Thoracic aorta (tissue), 2 donors: ENCODE measurements at regions not wholly inside any gene's neighbourhood (a gene's known extent, or its start where the extent isn't known, plus 50 kb on each side); places are given as distances from the start of the nearest gene placed in this dataset.

Source experiments
- ATAC-seq: fragments of 150-250 bp; one replicate; pipeline ENCODE4 v1.8.0; 2017; ENCODE audit warnings: low read depth; ENCODE audit not compliant: insufficient number of reproducible peaks, low FRiP score
- DNase-seq: peaks from one replicate; pipeline ENCODE4 v3.0.0-alpha.2; 2020; ENCODE audit warnings: low spot score
- H3K27ac ChIP-seq, 2 donors: fragments of 200-600 bp; sonication (generic); 1 replicate in 1 of 2; 2 replicates in 1 of 2; pipeline ENCODE4 v1.5.1; 2016; ENCODE audit warnings: mild to moderate bottlenecking in 2 of 2, moderate library complexity in 2 of 2
- H3K27me3 ChIP-seq: fragments of 200-600 bp; sonication (generic); replicated peaks from 2 replicates; pipeline ENCODE4 v1.6.0; 2016; ENCODE audit warnings: mild to moderate bottlenecking; ENCODE audit not compliant: insufficient read depth
- H3K36me3 ChIP-seq: fragments of 200-600 bp; sonication (generic); one replicate; pipeline ENCODE4 v1.5.1; 2016
- H3K4me1 ChIP-seq, 2 donors: fragments of 200-600 bp; sonication (generic); 1 replicate in 1 of 2; 2 replicates in 1 of 2; pipeline versions ENCODE4 v1.5.1 to v1.6.0; 2016; ENCODE audit warnings: low read depth in 2 of 2, mild to moderate bottlenecking in 1 of 2; ENCODE audit not compliant: control insufficient read depth in 1 of 2
- H3K4me3 ChIP-seq: fragments of 200-600 bp; sonication (generic); 2 replicates; pipeline ENCODE4 v1.5.1; 2016; ENCODE audit warnings: mild to moderate bottlenecking
- H3K9me3 ChIP-seq: fragments of 200-600 bp; sonication (generic); 2 replicates; pipeline ENCODE4 v1.5.1; 2016
- CTCF ChIP-seq: fragments of 200-600 bp; sonication (generic); IDR thresholded peaks from one replicate; pipeline ENCODE4 v1.5.1; 2019; ENCODE audit warnings: antibody characterized with exemption

DNA sequence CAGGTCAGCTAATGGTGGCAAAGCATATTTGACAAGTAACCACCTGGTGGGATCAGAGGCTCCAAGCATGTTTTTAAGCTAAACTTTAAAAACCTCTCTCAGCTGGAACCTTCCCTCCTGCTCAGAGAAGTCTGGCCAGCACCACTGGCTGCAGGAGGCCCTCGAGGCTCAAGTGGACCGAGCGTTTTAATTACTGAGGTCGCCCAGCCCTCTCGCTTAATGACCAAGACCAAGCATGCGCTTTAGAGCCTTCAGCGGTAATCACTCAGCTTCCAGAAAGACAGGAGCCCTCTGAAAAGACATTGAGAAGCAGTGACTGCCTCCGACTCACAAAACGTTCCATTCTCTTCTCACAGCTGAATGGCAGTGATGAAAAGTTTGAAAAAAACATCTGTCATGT lies 383.4 kb upstream of the ADARB2 start:
- Histone ChIP-seq H3K4me1 (no peaks in the 10 kb centered on the region), H3K36me3 (no peaks in the 10 kb centered on the region), H3K27ac (no peak overlapping the region), H3K9me3 (no peaks in the 10 kb centered on the region), H3K27me3 (no peaks in the 10 kb centered on the region), H3K4me3 (no peak overlapping the region)
- DNase-seq: no peak
- no peak for ATAC-seq
- TF ChIP-seq CTCF: no peak

- Histone ChIP-seq H3K27me3 (no peaks in the 10 kb centered on the region), H3K4me3 (no peak overlapping the region), H3K36me3 (no peaks in the 10 kb centered on the region), H3K4me1 (no peaks in the 10 kb centered on the region), H3K27ac (no peak overlapping the region), H3K9me3 (no peaks in the 10 kb centered on the region)
- ATAC-seq: no peak
- TF ChIP-seq CTCF: no peak
- no peak for DNase-seq
These were observed 382.0 kb upstream of the ADARB2 start for GRCh38 chr10:2119316-2119715.

- DNase-seq: no peak
- no peaks in the 10 kb centered on the region for H3K36me3 ChIP-seq
- no peak for ATAC-seq
- no peak overlapping the region for H3K4me3 ChIP-seq
- no peak for TF ChIP-seq CTCF
- H3K27me3 ChIP-seq: no peaks in the 10 kb centered on the region
- H3K9me3 ChIP-seq: no peaks in the 10 kb centered on the region
- no peak overlapping the region for H3K27ac ChIP-seq
- H3K4me1 ChIP-seq: no peaks in the 10 kb centered on the region
These were observed 380.9 kb upstream of the ADARB2 start for GRCh38 chr10:2118201-2118600.

DNA sequence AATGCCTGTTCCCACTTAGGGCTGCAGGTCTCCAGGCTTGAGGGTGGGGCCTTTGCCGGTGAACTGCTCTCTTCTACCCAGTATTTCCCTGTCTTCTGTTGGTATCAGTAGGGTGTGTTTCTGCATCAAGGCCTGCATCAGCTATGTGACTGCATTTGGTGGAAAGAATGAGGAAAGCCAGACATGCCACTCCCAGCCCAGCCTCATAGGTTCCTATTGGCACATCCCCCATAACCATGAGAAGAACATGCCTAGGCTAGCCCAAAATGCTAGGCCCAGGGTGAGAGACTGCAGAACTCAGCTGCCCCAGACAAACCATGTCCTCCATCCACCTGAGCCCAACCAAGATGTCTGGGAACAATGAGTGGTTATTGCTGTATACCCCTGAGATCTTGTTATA lies 380.3 kb upstream of the ADARB2 start:
- DNase-seq (no peak), ATAC-seq (no peak)
- H3K4me1 ChIP-seq: no peaks in the 10 kb centered on the region
- no peak overlapping the region for H3K27ac ChIP-seq
- no peaks in the 10 kb centered on the region for H3K27me3 ChIP-seq
- no peak overlapping the region for H3K4me3 ChIP-seq
- no peaks in the 10 kb centered on the region for H3K9me3 ChIP-seq
- TF ChIP-seq CTCF: no peak
- no peaks in the 10 kb centered on the region for H3K36me3 ChIP-seq

GRCh38 chr10:2111965-2112364 lies 374.6 kb upstream of the ADARB2 start:
- no peak for ATAC-seq
- H3K36me3 ChIP-seq: no peaks in the 10 kb centered on the region
- H3K4me3 ChIP-seq: no peak overlapping the region
- no peak overlapping the region for H3K27ac ChIP-seq
- no peaks in the 10 kb centered on the region for H3K27me3 ChIP-seq
- no peaks in the 10 kb centered on the region for H3K9me3 ChIP-seq
- no peaks in the 10 kb centered on the region for H3K4me1 ChIP-seq
- DNase-seq: no peak
- no peak for TF ChIP-seq CTCF
